ENCODE measurements at regions not wholly inside any gene's neighbourhood (a gene's known extent, or its start where the extent isn't known, plus 50 kb on each side); places are given as distances from the start of the nearest gene placed in this dataset.

DNA sequence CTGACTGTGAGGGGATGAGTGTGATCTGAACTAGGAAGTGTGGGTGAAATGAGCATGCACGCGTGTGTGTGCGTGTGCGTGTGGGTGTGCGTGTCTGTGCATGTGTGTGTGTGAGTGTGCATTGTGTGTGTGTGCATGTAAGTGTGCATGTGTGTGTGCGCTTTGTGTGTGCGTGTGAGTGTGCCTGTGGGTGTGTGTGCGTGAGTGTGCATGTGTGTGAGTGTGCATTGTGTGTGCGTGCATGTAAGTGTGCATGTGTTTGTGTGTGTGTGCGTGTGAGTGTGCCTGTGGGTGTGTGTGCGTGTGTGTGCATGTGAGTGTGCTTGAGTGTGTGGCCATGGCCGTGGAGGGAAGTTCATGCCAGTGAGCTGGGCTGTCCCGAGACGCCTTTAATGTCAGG is 76.3 kb downstream of the RTP5 start:
- no peak for TF ChIP-seq POLR2A (IDR thresholded peaks at IDR 0.05)
- TF ChIP-seq, protein P1, sequence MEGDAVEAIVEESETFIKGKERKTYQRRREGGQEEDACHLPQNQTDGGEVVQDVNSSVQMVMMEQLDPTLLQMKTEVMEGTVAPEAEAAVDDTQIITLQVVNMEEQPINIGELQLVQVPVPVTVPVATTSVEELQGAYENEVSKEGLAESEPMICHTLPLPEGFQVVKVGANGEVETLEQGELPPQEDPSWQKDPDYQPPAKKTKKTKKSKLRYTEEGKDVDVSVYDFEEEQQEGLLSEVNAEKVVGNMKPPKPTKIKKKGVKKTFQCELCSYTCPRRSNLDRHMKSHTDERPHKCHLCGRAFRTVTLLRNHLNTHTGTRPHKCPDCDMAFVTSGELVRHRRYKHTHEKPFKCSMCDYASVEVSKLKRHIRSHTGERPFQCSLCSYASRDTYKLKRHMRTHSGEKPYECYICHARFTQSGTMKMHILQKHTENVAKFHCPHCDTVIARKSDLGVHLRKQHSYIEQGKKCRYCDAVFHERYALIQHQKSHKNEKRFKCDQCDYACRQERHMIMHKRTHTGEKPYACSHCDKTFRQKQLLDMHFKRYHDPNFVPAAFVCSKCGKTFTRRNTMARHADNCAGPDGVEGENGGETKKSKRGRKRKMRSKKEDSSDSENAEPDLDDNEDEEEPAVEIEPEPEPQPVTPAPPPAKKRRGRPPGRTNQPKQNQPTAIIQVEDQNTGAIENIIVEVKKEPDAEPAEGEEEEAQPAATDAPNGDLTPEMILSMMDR (IDR thresholded peaks at IDR 0.05): no peak
